Mesendoderm (in vitro differentiated cells): ENCODE measurements at regions not wholly inside any gene's neighbourhood (a gene's known extent, or its start where the extent isn't known, plus 50 kb on each side); places are given as distances from the start of the nearest gene placed in this dataset.

Source experiments
- DNase-seq: peaks from one replicate; pipeline ENCODE4 v3.0.0; 2013
- H2AK5ac ChIP-seq: 2 replicates; pipeline ENCODE4 v1.6.1; 2013; ENCODE audit warnings: low read length, inconsistent platforms
- H2BK120ac ChIP-seq: 2 replicates; pipeline ENCODE4 v1.6.1; 2013; ENCODE audit warnings: low read depth, mild to moderate bottlenecking, low read length, moderate library complexity, mixed read lengths
- H2BK15ac ChIP-seq: replicated peaks from 2 replicates; pipeline ENCODE4 v1.6.1; 2013; ENCODE audit warnings: low read depth, mild to moderate bottlenecking, moderate library complexity
- H2BK5ac ChIP-seq: 2 replicates; pipeline ENCODE4 v1.6.1; 2013; ENCODE audit warnings: low read length, inconsistent platforms
- H3K18ac ChIP-seq: 2 replicates; pipeline ENCODE4 v1.6.1; 2013; ENCODE audit warnings: mild to moderate bottlenecking, low read length, mixed read lengths
- H3K23ac ChIP-seq: one replicate; pipeline ENCODE4 v1.6.1; 2013; ENCODE audit warnings: low read length
- H3K27ac ChIP-seq: 2 replicates; pipeline ENCODE4 v1.5.1; 2013; ENCODE audit warnings: low read depth, mild to moderate bottlenecking, inconsistent platforms, low read length, moderate library complexity
- H3K27me3 ChIP-seq: 2 replicates; pipeline ENCODE4 v1.6.1; 2013; ENCODE audit warnings: low read length, control low read depth, mild to moderate bottlenecking, inconsistent platforms; ENCODE audit not compliant: insufficient read depth, poor library complexity
- H3K36me3 ChIP-seq: 2 replicates; pipeline ENCODE4 v1.6.1; 2013; ENCODE audit warnings: low read length, inconsistent platforms; ENCODE audit not compliant: control insufficient read depth, insufficient read depth
- H3K4ac ChIP-seq: one replicate; pipeline ENCODE4 v1.6.1; 2013; ENCODE audit warnings: low read depth, mild to moderate bottlenecking, low read length, moderate library complexity
- H3K4me1 ChIP-seq: 2 replicates; pipeline ENCODE4 v1.6.1; 2013; ENCODE audit warnings: low read depth, low read length, inconsistent platforms; ENCODE audit not compliant: control insufficient read depth
- H3K4me2 ChIP-seq: 2 replicates; pipeline ENCODE4 v1.6.1; 2013; ENCODE audit warnings: low read length
- H3K4me3 ChIP-seq: 2 replicates; pipeline ENCODE4 v1.5.1; 2013; ENCODE audit warnings: mild to moderate bottlenecking, low read length
- H3K56ac ChIP-seq: one replicate; pipeline ENCODE4 v1.6.1; 2013; ENCODE audit warnings: low read length
- H3K79me1 ChIP-seq: 2 replicates; pipeline ENCODE4 v1.6.1; 2013; ENCODE audit warnings: low read length, inconsistent platforms
- H3K79me2 ChIP-seq: 2 replicates; pipeline ENCODE4 v1.6.1; 2013; ENCODE audit warnings: mild to moderate bottlenecking, low read length; ENCODE audit not compliant: control insufficient read depth, insufficient read depth
- H3K9ac ChIP-seq: 2 replicates; pipeline ENCODE4 v1.6.1; 2013; ENCODE audit warnings: low read length, inconsistent platforms
- H4K5ac ChIP-seq: one replicate; pipeline ENCODE4 v1.6.1; 2013; ENCODE audit warnings: low read length
- H4K8ac ChIP-seq: one replicate; pipeline ENCODE4 v1.6.1; 2013; ENCODE audit warnings: low read depth, mild to moderate bottlenecking, control low read depth, low read length, moderate library complexity
- WGBS: extraction: QIAGEN DNeasy Blood & Tissue Kit; methylation state at CpG from one replicate; pipeline ENCODE4 v1.1.7; 2013; ENCODE audit warnings: low lambda C conversion rate, missing lambda C conversion rate; ENCODE audit not compliant: insufficient coverage; ENCODE audit errors: extremely low coverage; 5-methylcytosine and 5-hydroxymethylcytosine counted together

DNA sequence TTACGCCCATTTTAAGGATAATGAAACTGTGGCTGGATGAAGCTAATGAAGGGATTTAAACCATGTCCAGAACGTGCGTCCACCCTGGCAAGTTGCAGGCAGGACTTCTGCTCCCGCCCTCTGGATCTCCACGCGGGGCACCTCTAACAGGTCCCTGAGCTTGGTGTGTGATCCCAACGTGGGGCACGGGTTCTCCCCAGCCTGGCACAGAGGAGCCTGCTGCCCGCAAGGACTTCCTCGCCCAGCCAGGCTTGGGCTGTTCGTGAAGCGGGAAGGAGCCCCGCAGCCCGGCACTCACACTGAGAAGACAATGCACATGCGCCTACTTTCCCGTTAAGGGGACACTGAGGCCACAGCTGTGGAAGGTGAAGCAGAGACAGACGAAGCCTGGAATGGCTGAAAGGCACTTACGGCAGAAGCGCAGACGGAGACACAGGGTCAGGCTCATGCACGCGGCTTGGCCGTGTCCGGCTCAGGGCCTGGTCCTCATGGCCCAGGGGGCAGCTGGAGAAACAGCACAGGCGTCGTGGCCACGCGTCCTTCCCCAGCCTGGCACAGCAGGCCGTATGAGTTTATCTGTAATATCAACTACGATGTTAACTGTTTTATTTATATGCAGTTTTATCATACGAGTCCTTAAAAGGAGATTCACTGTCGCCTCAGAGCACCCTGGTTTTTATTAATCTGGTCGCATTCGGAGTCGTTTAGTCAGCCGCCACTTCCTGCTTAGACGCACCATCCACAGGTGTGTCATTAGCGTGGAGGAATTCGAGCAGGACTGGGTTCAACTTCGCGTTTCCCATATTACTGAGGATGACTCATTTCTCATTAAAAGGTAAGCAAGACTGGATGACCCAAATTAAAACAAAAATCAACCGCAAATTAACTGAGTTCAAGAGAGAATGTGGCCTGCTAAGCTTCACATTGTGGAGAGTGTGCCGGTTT lies 835.9 kb downstream of the GALR1 start:
- Histone ChIP-seq H3K4me1 (no peaks in the 10 kb centered on the region), H3K27ac (no peak overlapping the region), H3K79me1 (no peaks in the 10 kb centered on the region), H2BK15ac (no peak overlapping the region), H2BK5ac (no peak overlapping the region), H3K23ac (no peak overlapping the region), H3K4ac (no peak overlapping the region), H3K18ac (no peak overlapping the region), H3K9ac (no peak overlapping the region), H3K56ac (no peak overlapping the region), H4K5ac (no peak overlapping the region), H3K4me2 (no peak overlapping the region), H2AK5ac (no peak overlapping the region), H3K79me2 (no peaks in the 10 kb centered on the region), H2BK120ac (no peak overlapping the region), H3K27me3 (no peaks in the 10 kb centered on the region), H3K36me3 (no peaks in the 10 kb centered on the region), H3K4me3 (no peak overlapping the region), H4K8ac (no peak overlapping the region)
- DNase-seq, result no peak
- no CpG with 5 or more reads among the region's 43 CpGs for WGBS

- Histone ChIP-seq H4K8ac (no peak overlapping the region), H3K9ac (no peak overlapping the region), H2AK5ac (no peak overlapping the region), H2BK5ac (no peak overlapping the region), H3K4me2 (no peak overlapping the region), H2BK15ac (no peak overlapping the region), H3K56ac (no peak overlapping the region), H3K36me3 (no peaks in the 10 kb centered on the region), H3K79me2 (no peaks in the 10 kb centered on the region), H4K5ac (no peak overlapping the region), H3K4me1 (no peaks in the 10 kb centered on the region), H3K27ac (no peak overlapping the region), H3K23ac (no peak overlapping the region), H3K79me1 (no peaks in the 10 kb centered on the region), H3K18ac (no peak overlapping the region), H3K4ac (no peak overlapping the region), H3K27me3 (no peaks in the 10 kb centered on the region), H2BK120ac (no peak overlapping the region), H3K4me3 (no peak overlapping the region)
- DNase-seq, result no peak
- WGBS, result no CpG with 5 or more reads among the region's 10 CpGs
Observed at GRCh38 chr18:78086931-78087330, 837.3 kb downstream of the GALR1 start.

- H3K27ac ChIP-seq, result no peak overlapping the region
- no peak for DNase-seq
- no peaks in the 10 kb centered on the region for H3K79me2 ChIP-seq
- no peak overlapping the region for H2BK120ac ChIP-seq
- H3K4me2 ChIP-seq, result no peak overlapping the region
- H4K5ac ChIP-seq, result no peak overlapping the region
- H2BK15ac ChIP-seq, result no peak overlapping the region
- no peaks in the 10 kb centered on the region for H3K4me1 ChIP-seq
- no peak overlapping the region for H3K23ac ChIP-seq
- H3K56ac ChIP-seq, result no peak overlapping the region
- no peak overlapping the region for H2BK5ac ChIP-seq
- no peak overlapping the region for H3K18ac ChIP-seq
- no peaks in the 10 kb centered on the region for H3K36me3 ChIP-seq
- no peaks in the 10 kb centered on the region for H3K27me3 ChIP-seq
- WGBS, result no CpG with 5 or more reads among the region's 2 CpGs
- H3K4me3 ChIP-seq, result no peak overlapping the region
- no peaks in the 10 kb centered on the region for H3K79me1 ChIP-seq
- no peak overlapping the region for H3K4ac ChIP-seq
- H4K8ac ChIP-seq, result no peak overlapping the region
- H3K9ac ChIP-seq, result no peak overlapping the region
- H2AK5ac ChIP-seq, result no peak overlapping the region
Observed at GRCh38 chr18:78087338-78087737, 837.7 kb downstream of the GALR1 start.

- no peak overlapping the region for H3K23ac ChIP-seq
- H2BK5ac ChIP-seq, result no peak overlapping the region
- WGBS, result no CpG with 5 or more reads among the region's 11 CpGs
- H3K27me3 ChIP-seq, result no peaks in the 10 kb centered on the region
- H3K18ac ChIP-seq, result no peak overlapping the region
- H4K5ac ChIP-seq, result no peak overlapping the region
- H3K36me3 ChIP-seq, result no peaks in the 10 kb centered on the region
- H3K79me2 ChIP-seq, result no peaks in the 10 kb centered on the region
- no peak for DNase-seq
- no peak overlapping the region for H3K27ac ChIP-seq
- H2BK120ac ChIP-seq, result no peak overlapping the region
- no peak overlapping the region for H2AK5ac ChIP-seq
- H3K4me1 ChIP-seq, result no peaks in the 10 kb centered on the region
- H3K4me3 ChIP-seq, result no peak overlapping the region
- no peak overlapping the region for H3K4ac ChIP-seq
- no peak overlapping the region for H3K56ac ChIP-seq
- no peak overlapping the region for H4K8ac ChIP-seq
- H2BK15ac ChIP-seq, result no peak overlapping the region
- H3K4me2 ChIP-seq, result no peak overlapping the region
- no peaks in the 10 kb centered on the region for H3K79me1 ChIP-seq
- H3K9ac ChIP-seq, result no peak overlapping the region
Observed at GRCh38 chr18:78090584-78090983, 840.9 kb downstream of the GALR1 start.

DNA sequence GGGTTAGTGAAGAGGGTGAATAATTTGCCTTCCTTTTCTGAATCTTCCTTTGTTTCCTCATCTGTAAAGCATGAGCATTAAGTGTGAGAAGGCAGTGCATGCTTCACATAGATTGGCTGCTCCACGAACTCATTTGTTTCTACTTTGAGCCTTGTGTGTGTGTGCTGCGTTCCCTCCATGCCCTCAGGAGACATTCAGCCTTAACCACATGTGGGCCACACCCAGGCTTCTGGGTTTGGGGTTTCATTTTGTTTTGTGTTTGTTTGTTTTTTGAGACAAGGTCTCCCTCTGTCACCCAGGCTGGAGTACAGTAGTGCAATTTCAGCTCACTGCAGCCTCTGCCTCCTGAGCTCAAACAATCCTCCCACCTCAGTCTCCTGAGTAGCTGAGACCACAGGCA lies 843.3 kb downstream of the GALR1 start:
- Histone ChIP-seq H2BK15ac (no peak overlapping the region), H3K9ac (no peak overlapping the region), H3K18ac (no peak overlapping the region), H3K27ac (no peak overlapping the region), H3K36me3 (no peaks in the 10 kb centered on the region), H2BK120ac (no peak overlapping the region), H3K4ac (no peak overlapping the region), H3K79me2 (no peaks in the 10 kb centered on the region), H3K56ac (no peak overlapping the region), H2BK5ac (no peak overlapping the region), H4K8ac (no peak overlapping the region), H3K4me2 (no peak overlapping the region), H3K4me1 (no peaks in the 10 kb centered on the region), H3K23ac (no peak overlapping the region), H3K79me1 (no peaks in the 10 kb centered on the region), H3K27me3 (no peaks in the 10 kb centered on the region), H2AK5ac (no peak overlapping the region), H3K4me3 (no peak overlapping the region), H4K5ac (no peak overlapping the region)
- DNase-seq, result no peak
- no CpG with 5 or more reads among the region's 2 CpGs for WGBS
